ENCODE measurements at regions not wholly inside any gene's neighbourhood (a gene's known extent, or its start where the extent isn't known, plus 50 kb on each side); places are given as distances from the start of the nearest gene placed in this dataset.
"Not testable (repeated sequence)": the region's sequence is repeated elsewhere in the genome, so short reads cannot be mapped to it uniquely, and the experiment has no call there.

DNA sequence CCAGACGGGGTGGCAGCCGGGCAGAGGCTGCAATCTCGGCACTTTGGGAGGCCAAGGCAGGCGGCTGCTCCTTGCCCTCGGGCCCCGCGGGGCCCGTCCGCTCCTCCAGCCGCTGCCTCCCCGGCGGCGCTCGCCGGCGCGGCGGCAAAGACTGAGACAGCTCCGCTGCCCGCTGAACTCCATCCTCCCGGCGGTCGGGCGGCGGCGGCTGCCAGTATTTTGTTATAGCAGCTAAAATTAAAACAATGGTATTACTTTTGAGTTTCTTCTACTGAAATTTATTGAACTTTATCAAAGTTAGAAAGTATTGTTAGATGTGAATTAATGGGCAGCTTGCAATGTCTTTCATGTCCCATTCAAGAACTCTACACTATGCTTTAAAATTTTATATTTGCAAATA, 243.7 kb upstream of the CBLB start:
- TF ChIP-seq, protein P1, sequence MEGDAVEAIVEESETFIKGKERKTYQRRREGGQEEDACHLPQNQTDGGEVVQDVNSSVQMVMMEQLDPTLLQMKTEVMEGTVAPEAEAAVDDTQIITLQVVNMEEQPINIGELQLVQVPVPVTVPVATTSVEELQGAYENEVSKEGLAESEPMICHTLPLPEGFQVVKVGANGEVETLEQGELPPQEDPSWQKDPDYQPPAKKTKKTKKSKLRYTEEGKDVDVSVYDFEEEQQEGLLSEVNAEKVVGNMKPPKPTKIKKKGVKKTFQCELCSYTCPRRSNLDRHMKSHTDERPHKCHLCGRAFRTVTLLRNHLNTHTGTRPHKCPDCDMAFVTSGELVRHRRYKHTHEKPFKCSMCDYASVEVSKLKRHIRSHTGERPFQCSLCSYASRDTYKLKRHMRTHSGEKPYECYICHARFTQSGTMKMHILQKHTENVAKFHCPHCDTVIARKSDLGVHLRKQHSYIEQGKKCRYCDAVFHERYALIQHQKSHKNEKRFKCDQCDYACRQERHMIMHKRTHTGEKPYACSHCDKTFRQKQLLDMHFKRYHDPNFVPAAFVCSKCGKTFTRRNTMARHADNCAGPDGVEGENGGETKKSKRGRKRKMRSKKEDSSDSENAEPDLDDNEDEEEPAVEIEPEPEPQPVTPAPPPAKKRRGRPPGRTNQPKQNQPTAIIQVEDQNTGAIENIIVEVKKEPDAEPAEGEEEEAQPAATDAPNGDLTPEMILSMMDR (IDR thresholded peaks at IDR 0.05; ENCODE audit: low read length), result not testable (repeated sequence)
- not testable (repeated sequence) for TF ChIP-seq EZH2 (IDR thresholded peaks at IDR 0.05; ENCODE audit: borderline replicate concordance, low read length)

Data from OCI-LY1 (cell line).